Endothelial cell of umbilical vein (primary cell): ENCODE measurements at regions not wholly inside any gene's neighbourhood (a gene's known extent, or its start where the extent isn't known, plus 50 kb on each side); places are given as distances from the start of the nearest gene placed in this dataset.

Experiments
- BruUV-seq: library from RNA; stranded (reverse); fragments of 400-500 nt; replicated peaks from 2 replicates; lab custom pipeline; 2021; lab: Mats Ljungman, UMichigan
- CTCF ChIA-PET: fragments of 300-600, 350-600 bp; sonication (Branson Sonifier 250); formaldehyde crosslinking; loops from one replicate; lab custom pipeline; 2021; ENCODE audit warnings: antibody characterized with exemption, inconsistent platforms; lab: Charles Lee
- POLR2A ChIA-PET: fragments of 300-600, 350-600 bp; sonication (Branson Sonifier 250); formaldehyde crosslinking; loops from one replicate; lab custom pipeline; 2021; ENCODE audit warnings: antibody characterized with exemption, inconsistent platforms; lab: Charles Lee
- DNase-seq: peaks from one replicate; pipeline ENCODE4 v3.0.0-alpha.2; 2011; ENCODE audit warnings: low read depth, low spot score
- FAIRE-seq: peaks from 2 replicates; lab custom pipeline; 2011; peaks lifted over from hg19 to GRCh38; lab: Jason Lieb, UNC
- H2AFZ ChIP-seq: 2 replicates; pipeline ENCODE4 v1.6.0; 2012; ENCODE audit warnings: low read depth, low read length, control low read depth, inconsistent platforms
- H3K27ac ChIP-seq: 2 replicates; pipeline ENCODE4 v1.5.1; 2011; ENCODE audit warnings: low read depth, mild to moderate bottlenecking, control low read depth, low read length, moderate library complexity; ENCODE audit not compliant: insufficient read depth
- H3K27me3 ChIP-seq, 2 experiments: 2 replicates each; pipeline versions ENCODE4 v1.6.0 to v1.6.1; 2011; ENCODE audit warnings: low read length in 2 of 2, mixed read lengths in 1 of 2; ENCODE audit not compliant: control insufficient read depth in 2 of 2, insufficient read depth in 2 of 2
- H3K36me3 ChIP-seq, 2 experiments: 2 replicates in 1 of 2; 3 replicates in 1 of 2; pipeline ENCODE4 v1.5.1; 2011; ENCODE audit warnings: low read length in 2 of 2, mild to moderate bottlenecking in 1 of 2, moderate library complexity in 1 of 2; ENCODE audit not compliant: control insufficient read depth in 2 of 2, insufficient read depth in 2 of 2; ENCODE audit errors: extremely low read depth in 1 of 2
- H3K4me1 ChIP-seq: 3 replicates; pipeline ENCODE4 v1.5.1; 2011; ENCODE audit warnings: mild to moderate bottlenecking, low read length; ENCODE audit not compliant: control insufficient read depth, insufficient read depth; ENCODE audit errors: extremely low read depth
- H3K4me2 ChIP-seq: 2 replicates; pipeline ENCODE4 v1.6.1; 2011; ENCODE audit warnings: low read length, control low read depth, mixed read lengths; ENCODE audit not compliant: insufficient read depth
- H3K4me3 ChIP-seq, 3 experiments: fragments of 200-600 bp in 1 of 3; sonication (generic), shearing (Covaris generic) in 1 of 3; replicated peaks in 1 of 3; 2 replicates each; pipeline ENCODE4 v1.5.1; 2011 to 2016; ENCODE audit warnings: control low read depth in 3 of 3, low read length in 3 of 3, mild to moderate bottlenecking in 2 of 3, inconsistent platforms in 1 of 3, low read depth in 1 of 3, moderate library complexity in 1 of 3; ENCODE audit not compliant: insufficient read depth in 1 of 3
- H3K79me2 ChIP-seq: 2 replicates; pipeline ENCODE4 v1.6.0; 2012; ENCODE audit warnings: low read length, inconsistent platforms; ENCODE audit not compliant: control insufficient read depth, insufficient read depth
- H3K9ac ChIP-seq: replicated peaks from 2 replicates; pipeline ENCODE3; 2011; ENCODE audit warnings: low read length, control low read depth; ENCODE audit not compliant: insufficient read depth; ENCODE audit errors: extremely low read depth
- H3K9me1 ChIP-seq: replicated peaks from 3 replicates; pipeline ENCODE4 v1.6.0; 2011; ENCODE audit warnings: mild to moderate bottlenecking, low read length; ENCODE audit not compliant: control insufficient read depth, insufficient read depth; ENCODE audit errors: extremely low read depth
- H3K9me3 ChIP-seq: replicated peaks from 2 replicates; pipeline ENCODE4 v1.5.1; 2012; ENCODE audit warnings: low read length, inconsistent platforms; ENCODE audit not compliant: control insufficient read depth, insufficient read depth
- H4K20me1 ChIP-seq: replicated peaks from 2 replicates; pipeline ENCODE3; 2011; ENCODE audit warnings: mild to moderate bottlenecking, low read length; ENCODE audit not compliant: control insufficient read depth, insufficient read depth; ENCODE audit errors: extremely low read depth
- CTCF ChIP-seq, 2 donors: IDR thresholded peaks; 1 replicate in 1 of 2; 2 replicates in 1 of 2; pipeline ENCODE4 v1.5.1; 2011; ENCODE audit warnings: low read length in 2 of 2, mild to moderate bottlenecking in 2 of 2, moderate library complexity in 2 of 2, control low read depth in 1 of 2, inconsistent platforms in 1 of 2, low read depth in 1 of 2; ENCODE audit not compliant: insufficient read depth in 1 of 2; ENCODE audit errors: extremely low read depth in 1 of 2
- EZH2 ChIP-seq: IDR thresholded peaks from 2 replicates; pipeline ENCODE4 v1.6.1; 2012; ENCODE audit warnings: borderline replicate concordance, low read depth, mild to moderate bottlenecking, moderate library complexity, low read length, inconsistent platforms; ENCODE audit not compliant: severe bottlenecking
- FOS ChIP-seq: IDR thresholded peaks from 2 replicates; pipeline ENCODE4 v1.6.1; 2011; ENCODE audit warnings: mild to moderate bottlenecking, low read length, moderate library complexity, borderline replicate concordance; ENCODE audit not compliant: insufficient read depth
- GATA2 ChIP-seq: IDR thresholded peaks from 2 replicates; pipeline ENCODE4 v1.7.0; 2011; ENCODE audit warnings: low read depth, mild to moderate bottlenecking, moderate library complexity, mixed read lengths, low read length; ENCODE audit not compliant: insufficient read length, insufficient read depth
- JUN ChIP-seq: IDR thresholded peaks from 2 replicates; pipeline ENCODE4 v1.6.1; 2011; ENCODE audit warnings: borderline replicate concordance, low read depth; ENCODE audit not compliant: insufficient read length, insufficient read depth
- MAX ChIP-seq: IDR thresholded peaks from 2 replicates; pipeline ENCODE4 v1.6.1; 2011; ENCODE audit not compliant: insufficient read depth, insufficient read length
- MYC ChIP-seq: IDR thresholded peaks from one replicate; pipeline ENCODE4 v1.6.1; 2011; ENCODE audit warnings: mild to moderate bottlenecking, low read depth, low read length
- POLR2A ChIP-seq: IDR thresholded peaks from 2 replicates; pipeline ENCODE4 v1.6.1; 2012; ENCODE audit warnings: low read depth, mild to moderate bottlenecking, control low read depth, low read length
- POLR2AphosphoS5 ChIP-seq: IDR thresholded peaks from 2 replicates; pipeline ENCODE4 v1.6.1; 2012; ENCODE audit warnings: low read depth, mild to moderate bottlenecking, control low read depth, low read length, moderate library complexity; ENCODE audit not compliant: insufficient read depth
- dilution Hi-C: fragments of 300-500 bp; cut with MboI; formaldehyde crosslinking; loops from one replicate; pipeline ENCODE4 v1.15.0; 2019; ENCODE audit warnings: low sequenced_read_pairs; ENCODE audit not compliant: extremely low pct_ligation_motif_present
- intact Hi-C: fragments of 100-400 bp; cut with micrococcal nuclease; formaldehyde crosslinking; loops from one replicate; pipeline ENCODE4 v1.10.0; 2022

- Histone ChIP-seq H3K36me3 (no peaks in the 10 kb centered on the region), H3K79me2 (no peaks in the 10 kb centered on the region), H3K9ac (no peak overlapping the region), H3K4me1 (peaks cover 6% of the 10 kb centered on the region), H3K4me2 (no peak overlapping the region), H3K9me3 (no peaks in the 10 kb centered on the region), H3K27ac (no peak overlapping the region), H3K9me1 (no peaks in the 10 kb centered on the region), H4K20me1 (no peaks in the 10 kb centered on the region), H3K4me3 (no peak overlapping the region), H2AFZ (no peak overlapping the region), H3K27me3 (peaks cover 19 to 22% of the 10 kb centered on the region in 2 experiments)
- intact Hi-C loops, result no loop called here
- ChIA-PET CTCF (no interaction called here), POLR2A (no interaction called here)
- no TSS peak for BruUV-seq
- DNase-seq (no peak), FAIRE-seq (no peak)
- TF ChIP-seq POLR2A (no peak), FOS (no peak), POLR2AphosphoS5 (no peak), JUN (no peak), MAX (no peak)
- dilution Hi-C loops, result no loop called here
These were observed 194.4 kb downstream of the DAD1 start for GRCh38 chr14:22394616-22395015.

GRCh38 chr14:22393796-22394195 is 195.2 kb downstream of the DAD1 start:
- CTCF ChIA-PET, result no interaction called here
- H3K27me3 ChIP-seq, result peaks cover 13 to 16% of the 10 kb centered on the region in 2 experiments
- H3K4me1 ChIP-seq, result peaks cover 6% of the 10 kb centered on the region
- H2AFZ ChIP-seq, result no peak overlapping the region
- intact Hi-C loops, result no loop called here
- no peaks in the 10 kb centered on the region for H3K9me1 ChIP-seq
- DNase-seq, result no peak
- no peak overlapping the region for H3K9ac ChIP-seq
- no peaks in the 10 kb centered on the region for H4K20me1 ChIP-seq
- H3K9me3 ChIP-seq, result no peaks in the 10 kb centered on the region
- H3K36me3 ChIP-seq, result no peaks in the 10 kb centered on the region
- POLR2A ChIA-PET, result no interaction called here
- dilution Hi-C loops, result no loop called here
- FAIRE-seq, result no peak
- no peaks in the 10 kb centered on the region for H3K79me2 ChIP-seq
- H3K27ac ChIP-seq, result no peak overlapping the region
- TF ChIP-seq MYC, result no peak
- TF ChIP-seq MAX, result no peak
- TF ChIP-seq POLR2AphosphoS5, result no peak
- TF ChIP-seq CTCF (IDR thresholded peaks at IDR 0.05; ENCODE audit: extremely low read depth in 1 of 2, insufficient read depth in 1 of 2, low read depth in 1 of 2, low read length in 2 of 2), result no peak
- TF ChIP-seq GATA2, result no peak
- no peak for TF ChIP-seq EZH2
- TF ChIP-seq JUN, result no peak
- no peak for TF ChIP-seq POLR2A
- TF ChIP-seq FOS, result no peak
- H3K4me2 ChIP-seq, result no peak overlapping the region
- H3K4me3 ChIP-seq, result no peak overlapping the region
- no TSS peak for BruUV-seq
